ENCODE measurements at regions not wholly inside any gene's neighbourhood (a gene's known extent, or its start where the extent isn't known, plus 50 kb on each side); places are given as distances from the start of the nearest gene placed in this dataset.

DNA sequence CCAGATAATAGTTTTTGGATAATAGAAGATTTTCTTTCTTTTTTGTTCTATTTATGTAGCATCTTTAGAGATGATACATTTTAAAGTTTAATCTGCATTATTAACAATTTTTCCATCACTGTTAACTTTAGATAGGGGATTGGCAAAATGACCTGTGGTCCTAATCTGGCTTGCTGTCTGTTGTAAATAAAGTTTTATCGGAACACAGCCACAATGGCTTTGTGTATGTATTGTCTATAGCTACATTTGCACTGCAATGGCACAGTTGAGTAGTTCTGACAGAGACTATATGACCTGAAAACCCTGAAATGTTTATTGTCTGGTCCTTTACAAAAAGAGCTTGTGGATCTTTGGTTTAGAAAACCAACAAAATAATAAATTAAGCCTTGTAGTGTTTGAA lies 97.0 kb upstream of the CERS6 start:
- TF ChIP-seq, protein P1, sequence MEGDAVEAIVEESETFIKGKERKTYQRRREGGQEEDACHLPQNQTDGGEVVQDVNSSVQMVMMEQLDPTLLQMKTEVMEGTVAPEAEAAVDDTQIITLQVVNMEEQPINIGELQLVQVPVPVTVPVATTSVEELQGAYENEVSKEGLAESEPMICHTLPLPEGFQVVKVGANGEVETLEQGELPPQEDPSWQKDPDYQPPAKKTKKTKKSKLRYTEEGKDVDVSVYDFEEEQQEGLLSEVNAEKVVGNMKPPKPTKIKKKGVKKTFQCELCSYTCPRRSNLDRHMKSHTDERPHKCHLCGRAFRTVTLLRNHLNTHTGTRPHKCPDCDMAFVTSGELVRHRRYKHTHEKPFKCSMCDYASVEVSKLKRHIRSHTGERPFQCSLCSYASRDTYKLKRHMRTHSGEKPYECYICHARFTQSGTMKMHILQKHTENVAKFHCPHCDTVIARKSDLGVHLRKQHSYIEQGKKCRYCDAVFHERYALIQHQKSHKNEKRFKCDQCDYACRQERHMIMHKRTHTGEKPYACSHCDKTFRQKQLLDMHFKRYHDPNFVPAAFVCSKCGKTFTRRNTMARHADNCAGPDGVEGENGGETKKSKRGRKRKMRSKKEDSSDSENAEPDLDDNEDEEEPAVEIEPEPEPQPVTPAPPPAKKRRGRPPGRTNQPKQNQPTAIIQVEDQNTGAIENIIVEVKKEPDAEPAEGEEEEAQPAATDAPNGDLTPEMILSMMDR (conservative IDR thresholded peaks at IDR 0.05 in 1 of 2, IDR thresholded peaks at IDR 0.05 in 1 of 2; ENCODE audit: low read depth in 1 of 2, low read length in 2 of 2), result no peak
- no peak for TF ChIP-seq EZH2 (IDR thresholded peaks at IDR 0.05; ENCODE audit: low read length, missing control alignments)

All from fibroblast of lung (primary cell).